ENCODE measurements at regions not wholly inside any gene's neighbourhood (a gene's known extent, or its start where the extent isn't known, plus 50 kb on each side); places are given as distances from the start of the nearest gene placed in this dataset.

DNA sequence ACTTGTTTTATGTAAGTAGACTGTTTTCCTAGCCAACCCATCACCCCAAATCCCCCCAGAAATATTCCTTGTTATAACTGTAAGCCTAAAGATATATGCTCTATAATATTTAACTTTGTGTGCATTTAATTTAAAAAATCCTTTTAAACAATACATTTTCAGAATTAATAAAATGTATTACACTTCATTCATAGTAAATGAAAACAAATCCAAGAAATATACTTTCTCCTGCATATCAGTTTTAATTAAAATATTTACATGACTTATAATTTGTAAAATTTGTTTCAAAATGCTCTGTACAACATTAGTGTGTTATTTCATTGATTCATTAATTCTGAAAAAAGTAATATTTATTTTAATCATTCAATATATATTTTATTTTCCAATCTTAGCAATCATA, 669.1 kb upstream of the PCDH20 start:
- TF ChIP-seq, protein P1, sequence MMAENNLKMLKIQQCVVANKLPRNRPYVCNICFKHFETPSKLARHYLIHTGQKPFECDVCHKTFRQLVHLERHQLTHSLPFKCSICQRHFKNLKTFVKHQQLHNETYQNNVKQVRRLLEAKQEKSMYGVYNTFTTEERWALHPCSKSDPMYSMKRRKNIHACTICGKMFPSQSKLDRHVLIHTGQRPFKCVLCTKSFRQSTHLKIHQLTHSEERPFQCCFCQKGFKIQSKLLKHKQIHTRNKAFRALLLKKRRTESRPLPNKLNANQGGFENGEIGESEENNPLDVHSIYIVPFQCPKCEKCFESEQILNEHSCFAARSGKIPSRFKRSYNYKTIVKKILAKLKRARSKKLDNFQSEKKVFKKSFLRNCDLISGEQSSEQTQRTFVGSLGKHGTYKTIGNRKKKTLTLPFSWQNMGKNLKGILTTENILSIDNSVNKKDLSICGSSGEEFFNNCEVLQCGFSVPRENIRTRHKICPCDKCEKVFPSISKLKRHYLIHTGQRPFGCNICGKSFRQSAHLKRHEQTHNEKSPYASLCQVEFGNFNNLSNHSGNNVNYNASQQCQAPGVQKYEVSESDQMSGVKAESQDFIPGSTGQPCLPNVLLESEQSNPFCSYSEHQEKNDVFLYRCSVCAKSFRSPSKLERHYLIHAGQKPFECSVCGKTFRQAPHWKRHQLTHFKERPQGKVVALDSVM (CRISPR knock-in tag; IDR thresholded peaks at IDR 0.05), result no peak
- TF ChIP-seq, protein P2, sequence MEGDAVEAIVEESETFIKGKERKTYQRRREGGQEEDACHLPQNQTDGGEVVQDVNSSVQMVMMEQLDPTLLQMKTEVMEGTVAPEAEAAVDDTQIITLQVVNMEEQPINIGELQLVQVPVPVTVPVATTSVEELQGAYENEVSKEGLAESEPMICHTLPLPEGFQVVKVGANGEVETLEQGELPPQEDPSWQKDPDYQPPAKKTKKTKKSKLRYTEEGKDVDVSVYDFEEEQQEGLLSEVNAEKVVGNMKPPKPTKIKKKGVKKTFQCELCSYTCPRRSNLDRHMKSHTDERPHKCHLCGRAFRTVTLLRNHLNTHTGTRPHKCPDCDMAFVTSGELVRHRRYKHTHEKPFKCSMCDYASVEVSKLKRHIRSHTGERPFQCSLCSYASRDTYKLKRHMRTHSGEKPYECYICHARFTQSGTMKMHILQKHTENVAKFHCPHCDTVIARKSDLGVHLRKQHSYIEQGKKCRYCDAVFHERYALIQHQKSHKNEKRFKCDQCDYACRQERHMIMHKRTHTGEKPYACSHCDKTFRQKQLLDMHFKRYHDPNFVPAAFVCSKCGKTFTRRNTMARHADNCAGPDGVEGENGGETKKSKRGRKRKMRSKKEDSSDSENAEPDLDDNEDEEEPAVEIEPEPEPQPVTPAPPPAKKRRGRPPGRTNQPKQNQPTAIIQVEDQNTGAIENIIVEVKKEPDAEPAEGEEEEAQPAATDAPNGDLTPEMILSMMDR (CRISPR knock-in tag; IDR thresholded peaks at IDR 0.05), result no peak
- TF ChIP-seq FOXA3 (CRISPR knock-in tag; IDR thresholded peaks at IDR 0.05) (no peak), HMGA1 (CRISPR knock-in tag; conservative IDR thresholded peaks at IDR 0.05) (no peak), CEBPB (IDR thresholded peaks at IDR 0.05; ENCODE audit: borderline replicate concordance, low read depth, low read length) (no peak), U2AF1 (optimal IDR thresholded peaks at IDR 0.05; ENCODE audit: low read depth, low read length) (no peak)
- TF ChIP-seq, protein P3, sequence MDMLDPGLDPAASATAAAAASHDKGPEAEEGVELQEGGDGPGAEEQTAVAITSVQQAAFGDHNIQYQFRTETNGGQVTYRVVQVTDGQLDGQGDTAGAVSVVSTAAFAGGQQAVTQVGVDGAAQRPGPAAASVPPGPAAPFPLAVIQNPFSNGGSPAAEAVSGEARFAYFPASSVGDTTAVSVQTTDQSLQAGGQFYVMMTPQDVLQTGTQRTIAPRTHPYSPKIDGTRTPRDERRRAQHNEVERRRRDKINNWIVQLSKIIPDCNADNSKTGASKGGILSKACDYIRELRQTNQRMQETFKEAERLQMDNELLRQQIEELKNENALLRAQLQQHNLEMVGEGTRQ (IDR thresholded peaks at IDR 0.05; ENCODE audit: low read depth, low read length), result no peak
- TF ChIP-seq, protein P3 (CRISPR knock-in tag; IDR thresholded peaks at IDR 0.05; ENCODE audit: borderline replicate concordance), result no peak
